NCI-H2029 (cell line): ENCODE measurements at regions not wholly inside any gene's neighbourhood (a gene's known extent, or its start where the extent isn't known, plus 50 kb on each side); places are given as distances from the start of the nearest gene placed in this dataset.
A peak's percentile ranks its signal among the peaks of the same experiment; 100 is the strongest.

ENCODE experiments used
- DNase-seq: peaks from one replicate; lab custom pipeline; 2025; lab: John Stamatoyannopoulos, UW

- no peak for DNase-seq
Measured at GRCh38 chr2:167900435-167901114, 346.8 kb downstream of the STK39 start.

- no peak for DNase-seq
Measured at GRCh38 chr2:167898340-167898739, 349.1 kb downstream of the STK39 start.

- no peak for DNase-seq
Measured at GRCh38 chr2:167891841-167892240, 355.6 kb downstream of the STK39 start.

- DNase-seq = no peak
Measured at GRCh38 chr2:167890739-167891138, 356.7 kb downstream of the STK39 start.

GRCh38 chr2:167880415-167880814 lies 367.0 kb downstream of the STK39 start:
- DNase-seq = no peak

GRCh38 chr2:167875529-167875928 lies 371.9 kb downstream of the STK39 start:
- DNase-seq = no peak

GRCh38 chr2:167874812-167875211 lies 372.6 kb downstream of the STK39 start:
- no peak for DNase-seq

GRCh38 chr2:167871286-167871685 lies 376.1 kb downstream of the STK39 start:
- DNase-seq = no peak

GRCh38 chr2:167869200-167869599 lies 378.2 kb downstream of the STK39 start:
- DNase-seq = no peak

- DNase-seq = no peak
Measured at GRCh38 chr2:167863377-167863776, 384.0 kb downstream of the STK39 start.

GRCh38 chr2:167862782-167863181 lies 384.6 kb downstream of the STK39 start:
- no peak for DNase-seq

GRCh38 chr2:167862296-167862695 lies 385.1 kb downstream of the STK39 start:
- DNase-seq = no peak

GRCh38 chr2:167861574-167862193 lies 385.7 kb downstream of the STK39 start:
- DNase-seq = no peak

GRCh38 chr2:167860082-167860481 lies 387.3 kb downstream of the STK39 start:
- no peak for DNase-seq

- no peak for DNase-seq
Measured at GRCh38 chr2:167859676-167860075, 387.7 kb downstream of the STK39 start.

GRCh38 chr2:167858086-167858485 lies 389.3 kb downstream of the STK39 start:
- no peak for DNase-seq

GRCh38 chr2:167857416-167857815 lies 390.0 kb downstream of the STK39 start:
- no peak for DNase-seq

GRCh38 chr2:167856190-167856589 lies 391.2 kb downstream of the STK39 start:
- no peak for DNase-seq

- DNase-seq = no peak
Measured at GRCh38 chr2:167855211-167855610, 392.2 kb downstream of the STK39 start.

- DNase-seq = no peak
Measured at GRCh38 chr2:167853717-167854116, 393.7 kb downstream of the STK39 start.

- DNase-seq = no peak
Measured at GRCh38 chr2:167851876-167852275, 395.5 kb downstream of the STK39 start.

GRCh38 chr2:167851323-167851860 lies 396.0 kb downstream of the STK39 start:
- no peak for DNase-seq

GRCh38 chr2:167844714-167845530 lies 402.5 kb downstream of the STK39 start:
- DNase-seq = peak; percentile 73
